Right cardiac atrium (tissue), 5 donors: ENCODE measurements at regions not wholly inside any gene's neighbourhood (a gene's known extent, or its start where the extent isn't known, plus 50 kb on each side); places are given as distances from the start of the nearest gene placed in this dataset.
A peak's percentile ranks its signal among the peaks of the same experiment; 100 is the strongest.
"Not testable (repeated sequence)": the region's sequence is repeated elsewhere in the genome, so short reads cannot be mapped to it uniquely, and the experiment has no call there.

Experiments
- ATAC-seq, 2 donors: fragments of 200-7000 bp; cut with Tn5 transposase; one replicate each; pipeline versions ENCODE4 v1.8.0 to v1.9.1; 2020; ENCODE audit warnings: moderate library complexity in 2 of 2, mild to moderate bottlenecking in 1 of 2
- DNase-seq, 3 donors: peaks; one replicate each; pipeline ENCODE4 v3.0.0-alpha.2; 2020
- H3K27ac ChIP-seq: one replicate; pipeline ENCODE4 v1.5.1; 2013; ENCODE audit warnings: mild to moderate bottlenecking, low read length, control low read depth, moderate library complexity
- H3K27me3 ChIP-seq: one replicate; pipeline ENCODE4 v1.6.1; 2013; ENCODE audit not compliant: control insufficient read depth, insufficient read depth
- H3K4me1 ChIP-seq: one replicate; pipeline ENCODE4 v1.6.1; 2013; ENCODE audit warnings: low read length; ENCODE audit not compliant: control insufficient read depth, insufficient read depth
- H3K4me3 ChIP-seq: one replicate; pipeline ENCODE4 v1.5.1; 2013; ENCODE audit warnings: low read length, control low read depth
- H3K9me3 ChIP-seq: one replicate; pipeline ENCODE4 v1.6.1; 2013; ENCODE audit warnings: low read length; ENCODE audit not compliant: control insufficient read depth
- WGBS: extraction: QIAGEN DNeasy Blood & Tissue Kit; methylation state at CpG from one replicate; pipeline ENCODE4 v1.1.7; 2013; 5-methylcytosine and 5-hydroxymethylcytosine counted together
- intact Hi-C, 4 donors: fragments of 100-400 bp; cut with DNase I; formaldehyde crosslinking; loops; one replicate each; pipeline versions ENCODE4 v1.11.0 to v1.14.0; 2022 to 2023
- donor health status: healthy with polysubstance abuse.
- donor health status: DM: no; HTN: yes; CAD: no.
- donor health status: DM: no; HTN: no; CAD: no.
- donor health status: DM: no; HTN: yes; CAD: no; lungs with severe emphysema.
- donor health status: DM: yes; HTN: yes; CAD: no.

GRCh38 chr15:25171856-25172687 is 217.3 kb downstream of the SNRPN start:
- DNase-seq (peak; percentile 2 to 28 (median 14)), ATAC-seq (no peak)
- Histone ChIP-seq H3K27me3 (no peaks in the 10 kb centered on the region), H3K4me1 (no peaks in the 10 kb centered on the region), H3K4me3 (no peak overlapping the region), H3K27ac (no peak overlapping the region), H3K9me3 (peaks cover 2% of the 10 kb centered on the region)
- 92% methylated on average over 9 of the region's 9 CpGs for WGBS
- intact Hi-C loops, result loop anchor here in 1 of 4 donors (2.0 kb wide), 1 partner anchor 19 kb away; no protein-coding TSS in a partner anchor

- Histone ChIP-seq H3K4me1 (no peaks in the 10 kb centered on the region), H3K27ac (no peak overlapping the region), H3K4me3 (no peak overlapping the region), H3K9me3 (peaks cover 2% of the 10 kb centered on the region), H3K27me3 (no peaks in the 10 kb centered on the region)
- 81% methylated on average over 6 of the region's 6 CpGs for WGBS
- DNase-seq (peak; percentile 2 to 17 (median 6)), ATAC-seq (no peak)
- intact Hi-C loops, result no loop called here
These were observed 217.9 kb downstream of the SNRPN start for GRCh38 chr15:25172691-25173090.

DNA sequence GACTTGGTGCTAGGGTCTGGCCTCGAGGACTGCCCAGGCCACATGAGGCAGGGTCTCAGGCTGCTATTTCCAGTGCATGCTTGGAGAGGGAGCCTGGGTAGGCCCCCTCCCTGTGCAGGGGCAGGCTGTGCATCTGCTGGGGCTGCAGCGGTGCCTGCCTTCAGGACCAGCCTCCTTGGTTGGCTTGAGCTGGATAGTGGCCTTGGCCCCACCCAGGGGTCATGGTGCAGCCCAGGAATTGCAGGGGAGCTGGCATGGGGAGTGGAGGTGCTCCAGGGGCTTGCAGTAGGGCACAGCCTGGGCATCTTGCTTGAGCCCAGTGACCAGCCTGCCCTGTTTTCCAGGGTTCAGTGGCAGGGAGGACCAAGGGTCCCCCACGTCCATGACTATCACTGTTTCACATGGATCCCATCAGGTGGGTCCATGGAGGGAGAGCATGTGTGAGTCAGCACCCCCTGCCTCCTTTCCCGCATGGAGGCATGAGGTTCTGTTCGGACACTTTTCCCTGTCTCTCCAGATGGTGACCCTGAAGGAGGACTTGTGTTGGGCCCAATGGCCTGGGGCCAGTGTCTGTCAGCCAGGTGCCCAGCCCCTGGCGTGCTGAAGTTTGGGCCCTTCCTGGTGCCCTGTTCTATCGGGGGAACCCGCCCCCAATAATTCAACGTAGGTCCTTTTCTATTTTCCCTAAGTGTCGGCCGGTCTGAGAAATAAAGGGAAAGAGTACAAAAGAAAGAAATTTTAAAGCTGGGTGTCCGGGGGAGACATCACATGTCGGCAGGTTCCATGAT is 218.6 kb downstream of the SNRPN start:
- H3K9me3 ChIP-seq, result peaks cover 2% of the 10 kb centered on the region
- H3K27ac ChIP-seq, result no peak overlapping the region
- DNase-seq, result peak in 2 of 3 donors; percentile 23 to 28
- ATAC-seq, result no peak
- 82% methylated on average over 13 of the region's 13 CpGs for WGBS
- no peak overlapping the region for H3K4me3 ChIP-seq
- no peaks in the 10 kb centered on the region for H3K27me3 ChIP-seq
- no peaks in the 10 kb centered on the region for H3K4me1 ChIP-seq
- intact Hi-C loops, result loop anchor here in 1 of 4 donors (1.0 kb wide), 1 partner anchor 13 kb away; no protein-coding TSS in a partner anchor

DNA sequence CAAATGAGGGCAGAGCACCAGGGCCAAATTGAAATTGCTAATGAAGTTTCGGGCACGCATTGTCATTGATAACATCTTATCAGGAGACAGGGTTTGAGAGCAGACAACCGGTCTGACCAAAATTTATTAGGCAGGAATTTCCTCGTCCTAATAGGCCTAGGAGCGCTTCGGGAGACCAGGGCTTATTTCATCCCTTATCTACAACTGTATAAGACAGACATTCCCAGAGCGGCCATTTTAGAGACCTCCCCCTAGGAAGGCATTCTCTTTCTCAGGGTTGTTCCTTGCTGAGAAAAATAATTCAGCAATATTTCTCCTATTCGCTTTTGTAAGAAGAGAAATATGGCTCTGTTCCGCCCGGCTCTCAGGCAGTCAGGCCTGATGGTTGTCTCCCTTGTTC is 219.4 kb downstream of the SNRPN start:
- not testable (repeated sequence) for ATAC-seq, H3K27ac ChIP-seq, DNase-seq, H3K4me1 ChIP-seq, H3K4me3 ChIP-seq, H3K9me3 ChIP-seq, H3K27me3 ChIP-seq
- WGBS, result 86% methylated on average over 10 of the region's 10 CpGs
- intact Hi-C loops, result loop anchor here in 1 of 4 donors (1.0 kb wide), 1 partner anchor 12 kb away; no protein-coding TSS in a partner anchor

DNA sequence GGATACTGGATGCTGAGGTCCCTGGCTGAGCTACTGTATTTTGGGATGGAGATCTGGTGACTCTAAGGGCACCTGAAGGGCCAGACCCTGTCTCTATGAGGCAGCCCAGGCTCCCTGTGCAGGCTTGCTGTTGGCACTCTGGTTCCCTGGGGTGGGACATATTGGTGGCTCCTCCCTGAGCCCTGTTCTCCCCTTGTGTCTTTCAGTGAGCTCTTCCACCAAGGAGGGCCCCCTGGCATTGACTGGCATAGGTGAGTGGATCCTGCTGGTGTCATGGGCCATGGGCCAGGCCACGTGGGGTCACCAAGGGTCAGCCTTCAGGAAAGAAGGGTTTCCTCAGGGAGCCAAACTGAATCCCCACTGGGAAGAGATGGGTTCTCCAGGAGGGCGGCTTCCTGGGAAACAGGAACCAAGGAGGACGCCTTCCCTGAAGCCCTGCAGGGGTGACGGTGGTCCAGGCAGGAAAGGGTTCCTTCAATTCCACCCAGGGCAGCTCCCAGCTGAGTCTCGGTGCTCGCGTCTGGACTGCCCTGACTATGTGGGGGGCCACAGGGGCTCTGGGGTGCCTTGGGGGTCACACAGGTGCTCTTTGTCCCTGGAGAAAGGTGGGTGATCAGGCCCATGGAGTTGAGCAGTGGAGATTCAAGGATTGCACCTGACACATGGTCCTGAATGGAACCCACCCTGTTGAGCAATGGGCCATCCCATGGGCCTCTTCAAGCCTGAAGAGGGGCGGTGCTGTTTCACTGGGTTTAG is 220.4 kb downstream of the SNRPN start:
- WGBS, result 83% methylated on average over 8 of the region's 8 CpGs
- intact Hi-C loops, result no loop called here

DNA sequence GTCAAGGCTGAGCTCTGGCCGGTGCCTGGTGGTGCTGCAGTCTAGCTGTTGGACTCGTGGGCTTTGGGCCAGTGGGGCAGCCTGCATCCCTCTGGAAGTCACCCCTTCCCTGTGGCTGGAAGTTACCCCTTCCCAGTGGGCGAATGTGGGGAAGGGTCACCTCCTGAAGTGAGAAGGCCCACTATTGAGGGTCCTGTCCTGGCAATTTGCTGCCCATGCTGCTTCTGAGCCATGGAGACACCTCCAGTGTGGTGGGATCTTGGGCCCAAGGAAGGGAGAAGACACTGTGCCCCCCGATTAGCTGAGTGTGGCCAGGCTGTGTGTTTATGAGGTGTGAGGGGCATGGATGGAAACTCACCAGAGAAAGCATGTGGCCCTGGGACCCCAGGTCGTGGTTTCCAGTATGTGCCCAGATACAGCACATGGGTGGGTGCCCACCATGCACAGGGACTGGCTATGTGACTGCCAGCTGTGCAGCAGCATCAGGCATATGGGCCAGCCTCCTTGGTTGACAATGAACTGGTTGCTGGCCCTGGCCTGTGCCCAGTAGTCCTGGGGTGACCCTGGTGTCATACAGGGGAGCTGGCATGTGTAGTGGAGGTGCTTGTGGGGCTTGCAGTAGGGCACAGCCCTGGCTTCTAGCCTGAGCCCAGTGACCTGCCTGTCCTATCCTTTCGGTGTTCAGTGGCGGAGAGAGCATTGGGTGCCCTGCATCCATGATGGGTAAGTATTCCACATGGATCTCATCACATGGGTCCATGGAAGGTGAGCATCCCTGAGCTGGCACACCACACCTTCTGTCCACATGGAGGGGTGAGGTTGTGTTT is 221.2 kb downstream of the SNRPN start:
- ATAC-seq (no peak), DNase-seq (peak; percentile 4 to 20 (median 4))
- intact Hi-C loops, result no loop called here
- Histone ChIP-seq H3K27me3 (no peaks in the 10 kb centered on the region), H3K4me1 (no peaks in the 10 kb centered on the region), H3K27ac (no peak overlapping the region), H3K9me3 (peaks cover 2% of the 10 kb centered on the region), H3K4me3 (no peak overlapping the region)
- WGBS, result 74% methylated on average over 7 of the region's 7 CpGs

More for the DNA sequence above, 220.4 kb downstream of the SNRPN start:
- Histone ChIP-seq H3K9me3 (peaks cover 2% of the 10 kb centered on the region), H3K4me3 (no peak overlapping the region), H3K27me3 (no peaks in the 10 kb centered on the region), H3K27ac (no peak overlapping the region), H3K4me1 (no peaks in the 10 kb centered on the region)
- ATAC-seq, result no peak
- peak in 2 of 3 donors; percentile 7 to 12 for DNase-seq

- Histone ChIP-seq H3K4me1 (no peaks in the 10 kb centered on the region), H3K27me3 (no peaks in the 10 kb centered on the region), H3K4me3 (no peak overlapping the region), H3K27ac (no peak overlapping the region), H3K9me3 (peaks cover 2% of the 10 kb centered on the region)
- DNase-seq, result peak; percentile 9 to 14 (median 10)
- 88% methylated on average over 7 of the region's 7 CpGs for WGBS
- ATAC-seq, result no peak
- intact Hi-C loops, result no loop called here
These were observed 221.8 kb downstream of the SNRPN start for GRCh38 chr15:25176616-25176923.

DNA sequence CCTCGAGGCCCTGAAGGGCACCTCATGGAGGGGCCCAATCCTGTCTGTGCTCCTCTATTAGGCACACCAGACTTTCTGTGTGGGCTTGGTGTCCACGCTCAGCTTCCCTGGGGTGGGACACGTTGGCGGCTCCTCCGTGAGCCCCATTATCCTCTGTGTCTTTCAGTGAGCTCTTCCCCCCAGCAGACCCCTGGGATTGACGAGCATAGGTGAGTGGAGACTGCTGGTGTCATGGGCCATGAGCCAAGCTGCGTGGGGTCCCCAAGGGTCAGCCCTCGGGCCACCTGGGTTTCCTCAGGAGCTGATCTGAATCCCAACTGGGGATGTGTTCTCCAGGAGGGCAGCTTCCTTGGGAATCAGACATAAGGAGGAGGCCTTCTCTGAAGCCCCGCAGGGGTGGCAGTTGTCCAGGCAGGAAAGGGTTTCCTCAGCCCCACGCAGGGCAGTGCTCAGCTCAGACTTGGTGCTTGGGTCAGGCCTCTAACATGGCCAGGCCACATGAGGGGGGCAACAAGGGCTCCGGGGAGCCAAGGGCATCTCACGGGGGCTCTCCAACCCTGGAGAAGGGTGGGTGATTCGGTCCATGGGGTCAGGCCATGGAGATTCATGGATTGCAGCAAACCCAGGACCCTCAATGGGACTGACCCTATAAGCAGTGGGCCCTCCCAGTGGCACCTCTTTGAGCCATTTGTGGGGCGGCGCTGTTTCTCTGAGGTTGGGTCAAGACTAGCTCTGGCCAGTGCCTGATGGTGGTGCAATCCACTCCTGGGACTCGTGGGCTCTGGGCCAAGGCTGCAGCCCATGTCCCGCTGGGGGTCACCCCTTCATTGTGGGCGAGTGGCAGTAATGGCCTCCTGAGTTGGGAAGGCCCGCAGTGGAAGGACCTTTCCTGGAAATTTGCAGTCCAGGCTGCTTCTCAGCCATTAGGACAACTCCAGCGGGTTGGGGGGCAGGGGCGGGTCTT is 222.5 kb downstream of the SNRPN start:
- DNase-seq (peak; percentile 4 to 24 (median 12)), ATAC-seq (no peak)
- Histone ChIP-seq H3K4me1 (no peaks in the 10 kb centered on the region), H3K27me3 (no peaks in the 10 kb centered on the region), H3K9me3 (peaks cover 2% of the 10 kb centered on the region), H3K4me3 (no peak overlapping the region), H3K27ac (no peak overlapping the region)
- intact Hi-C loops, result no loop called here
- WGBS, result 84% methylated on average over 21 of the region's 21 CpGs

DNA sequence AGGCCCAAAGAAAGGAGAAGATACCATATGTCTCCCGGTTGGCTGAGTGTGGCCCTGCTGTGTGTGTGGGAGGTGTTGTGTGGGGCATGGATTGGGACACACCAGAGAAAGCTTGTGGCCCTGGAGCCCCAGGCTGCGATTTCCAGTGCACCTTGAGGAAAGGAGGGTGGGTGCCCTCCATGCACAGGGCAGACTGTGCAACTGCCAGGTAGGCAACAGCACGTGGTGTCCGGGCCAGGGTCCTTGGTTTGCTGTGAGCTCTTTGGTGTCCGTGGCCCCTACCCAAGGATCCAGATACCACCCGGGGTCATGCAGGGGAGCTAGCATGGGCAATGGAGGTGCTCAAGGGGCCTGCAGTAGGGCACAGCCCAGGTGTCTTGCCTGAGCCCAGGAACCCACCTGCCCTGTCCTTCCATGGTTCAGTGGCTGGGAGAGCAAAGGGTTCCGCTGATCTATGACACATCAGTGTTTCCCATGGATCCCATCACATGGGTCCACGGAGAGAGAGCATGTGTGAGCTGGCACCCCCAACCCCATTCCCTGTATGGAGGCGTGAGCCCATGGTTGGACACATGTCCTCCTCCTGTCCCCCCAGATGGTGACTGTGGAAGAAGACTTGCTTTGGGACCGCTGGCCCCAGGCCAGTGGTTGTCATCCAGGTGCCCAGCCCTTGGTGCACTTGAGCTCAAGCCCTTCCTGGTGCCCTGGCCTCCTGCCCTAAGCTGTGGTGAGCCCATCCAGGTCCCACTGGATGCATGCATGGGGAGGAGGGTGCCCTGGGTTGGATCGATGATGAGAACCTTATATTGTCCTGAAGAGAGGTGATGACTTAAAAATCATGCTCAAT is 223.4 kb downstream of the SNRPN start:
- no peak overlapping the region for H3K27ac ChIP-seq
- H3K9me3 ChIP-seq, result no peaks in the 10 kb centered on the region
- H3K4me3 ChIP-seq, result no peak overlapping the region
- ATAC-seq, result no peak
- intact Hi-C loops, result no loop called here
- H3K27me3 ChIP-seq, result no peaks in the 10 kb centered on the region
- no peaks in the 10 kb centered on the region for H3K4me1 ChIP-seq
- WGBS, result 81% methylated on average over 11 of the region's 11 CpGs
- DNase-seq, result peak; percentile 2 to 33 (median 10)
